ENCODE measurements at regions not wholly inside any gene's neighbourhood (a gene's known extent, or its start where the extent isn't known, plus 50 kb on each side); places are given as distances from the start of the nearest gene placed in this dataset.
A peak's percentile ranks its signal among the peaks of the same experiment; 100 is the strongest.

DNA sequence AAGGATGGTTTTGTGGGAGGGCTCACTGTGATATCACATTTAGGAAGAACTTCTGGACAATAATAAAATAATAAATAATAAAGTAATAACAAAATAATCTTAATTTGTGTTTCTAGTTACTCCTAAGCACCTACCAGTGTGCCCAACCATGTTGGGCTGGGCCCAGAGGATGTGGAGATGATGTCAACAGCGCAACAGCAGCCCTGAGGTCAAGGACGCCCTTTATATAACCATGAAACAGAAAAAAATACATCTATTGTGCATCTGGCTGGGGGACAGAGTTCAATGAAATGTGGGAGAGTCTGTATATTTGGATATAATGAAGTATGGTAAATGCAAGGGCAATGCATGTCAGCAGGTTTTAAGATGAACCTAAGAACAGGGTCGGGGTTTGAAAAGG lies 552.8 kb downstream of the VRK1 start:
- DNase-seq (ENCODE audit: low spot score) (peak; percentile 13), ATAC-seq (no peak), FAIRE-seq (no peak)
- 3% methylated on average over 3 of the region's 3 CpGs for WGBS (ENCODE audit: low lambda C conversion rate)
- H3K4me3 ChIP-seq (replicated peaks in 1 of 3; ENCODE audit: insufficient read depth in 1 of 3, low read depth in 2 of 3, low read length in 3 of 3): no peak overlapping the region
- no peak overlapping the region for H3K27ac ChIP-seq (ENCODE audit: extremely low read length, insufficient read depth, low read length)
- no peak overlapping the region for H2AFZ ChIP-seq (ENCODE audit: low read length)
- intact Hi-C loops (cut with micrococcal nuclease; ENCODE audit: unreplicated experiment): no loop called here
- CTCF ChIA-PET (ENCODE audit: low intra/inter-chr PET ratio, low total read pairs): no interaction called here
- H3K36me3 ChIP-seq (replicated peaks in 1 of 2; ENCODE audit: control insufficient read depth in 1 of 2, insufficient read depth in 2 of 2, low read length in 2 of 2): no peaks in the 10 kb centered on the region
- H3K79me2 ChIP-seq (ENCODE audit: insufficient read depth, low read length): no peaks in the 10 kb centered on the region
- peaks cover 34% of the 10 kb centered on the region for H3K9me3 ChIP-seq (ENCODE audit: low read length)
- in situ Hi-C loops (cut with HindIII; ENCODE audit: extremely low pct_ligation_motif_present, low pct_unique_long_range_greater_than_20kb): no loop called here
- POLR2A ChIA-PET: no interaction called here
- no TSS peak for BruUV-seq (replicated peaks)
- H3K9ac ChIP-seq (ENCODE audit: insufficient read depth, low read depth, low read length): no peak overlapping the region
- peaks cover 12% of the 10 kb centered on the region for H3K4me1 ChIP-seq (ENCODE audit: insufficient read depth, low read length)
- H3K4me2 ChIP-seq (ENCODE audit: low read depth, low read length): no peak overlapping the region; the same call in 1 of the 2 replicates
- H3K27me3 ChIP-seq (ENCODE audit: control insufficient read depth in 1 of 2, insufficient read depth in 2 of 2, low read length in 2 of 2): no peaks in the 10 kb centered on the region
- no peaks in the 10 kb centered on the region for H4K20me1 ChIP-seq (ENCODE audit: insufficient read depth, low read length)
- TF ChIP-seq POLR2AphosphoS2 (IDR thresholded peaks at IDR 0.05; ENCODE audit: low read depth, low read length) (no peak), ADNP (CRISPR knock-in tag; IDR thresholded peaks at IDR 0.05) (no peak), ZNF678 (CRISPR knock-in tag; IDR thresholded peaks at IDR 0.05) (no peak), KLF13 (CRISPR knock-in tag; IDR thresholded peaks at IDR 0.05) (no peak), THRA (CRISPR knock-in tag; IDR thresholded peaks at IDR 0.05; ENCODE audit: borderline replicate concordance) (peak; percentile 55; the same call in 1 of the 2 replicates), NR2F1 (CRISPR knock-in tag; IDR thresholded peaks at IDR 0.05) (peak; percentile 31 to 64; a peak in 1 of 4 replicates), IRF2 (CRISPR knock-in tag; IDR thresholded peaks at IDR 0.05) (no peak), CC2D1A (CRISPR knock-in tag; IDR thresholded peaks at IDR 0.05) (no peak), NR2F6 (IDR thresholded peaks at IDR 0.05) (peak; percentile 73), NR2F6 (CRISPR knock-in tag; IDR thresholded peaks at IDR 0.05) (peak; percentile 70), ZMYM2 (CRISPR knock-in tag; IDR thresholded peaks at IDR 0.05) (no peak), HES4 (CRISPR knock-in tag; IDR thresholded peaks at IDR 0.05; ENCODE audit: borderline replicate concordance) (no peak), ZFYVE20 (CRISPR knock-in tag; IDR thresholded peaks at IDR 0.05; ENCODE audit: borderline replicate concordance, low read depth) (no peak), ZNF749 (CRISPR knock-in tag; IDR thresholded peaks at IDR 0.05; ENCODE audit: borderline replicate concordance) (no peak), ZNF136 (CRISPR knock-in tag; IDR thresholded peaks at IDR 0.05; ENCODE audit: low read depth) (no peak), PHF20 (CRISPR knock-in tag; IDR thresholded peaks at IDR 0.05) (no peak), TRIM22 (IDR thresholded peaks at IDR 0.05) (no peak), TOPORS (CRISPR knock-in tag; IDR thresholded peaks at IDR 0.05) (no peak), SOX13 (IDR thresholded peaks at IDR 0.05) (no peak), SOX13 (CRISPR knock-in tag; conservative IDR thresholded peaks at IDR 0.05 in 1 of 2, IDR thresholded peaks at IDR 0.05 in 1 of 2) (peak in 1 of 2 experiments; percentile 59; a peak in 1 of 4 replicates), NR2F2 (IDR thresholded peaks at IDR 0.05; ENCODE audit: borderline replicate concordance, low read depth) (no peak), ZNF776 (CRISPR knock-in tag; IDR thresholded peaks at IDR 0.05) (no peak)
- TF ChIP-seq, protein P1, sequence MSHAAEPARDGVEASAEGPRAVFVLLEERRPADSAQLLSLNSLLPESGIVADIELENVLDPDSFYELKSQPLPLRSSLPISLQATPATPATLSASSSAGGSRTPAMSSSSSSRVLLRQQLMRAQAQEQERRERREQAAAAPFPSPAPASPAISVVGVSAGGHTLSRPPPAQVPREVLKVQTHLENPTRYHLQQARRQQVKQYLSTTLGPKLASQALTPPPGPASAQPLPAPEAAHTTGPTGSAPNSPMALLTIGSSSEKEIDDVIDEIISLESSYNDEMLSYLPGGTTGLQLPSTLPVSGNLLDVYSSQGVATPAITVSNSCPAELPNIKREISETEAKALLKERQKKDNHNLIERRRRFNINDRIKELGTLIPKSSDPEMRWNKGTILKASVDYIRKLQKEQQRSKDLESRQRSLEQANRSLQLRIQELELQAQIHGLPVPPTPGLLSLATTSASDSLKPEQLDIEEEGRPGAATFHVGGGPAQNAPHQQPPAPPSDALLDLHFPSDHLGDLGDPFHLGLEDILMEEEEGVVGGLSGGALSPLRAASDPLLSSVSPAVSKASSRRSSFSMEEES (CRISPR knock-in tag; IDR thresholded peaks at IDR 0.05): no peak

All from HepG2 (cell line).